Liver (tissue), 3 donors: ENCODE measurements at regions not wholly inside any gene's neighbourhood (a gene's known extent, or its start where the extent isn't known, plus 50 kb on each side); places are given as distances from the start of the nearest gene placed in this dataset.

Experiments
- CTCF ChIP-seq: fragments of 150-350 bp; IDR thresholded peaks from 2 replicates; pipeline ENCODE4 v1.5.1; 2017; ENCODE audit warnings: improper control_type of control experiment, low read depth, low read length; ENCODE audit not compliant: missing input control
- GABPA ChIP-seq, 2 donors: IDR thresholded peaks in 1 of 2; conservative IDR thresholded peaks in 1 of 2; 2 replicates each; pipeline ENCODE4 v1.6.1; 2016; ENCODE audit warnings: antibody characterized with exemption in 2 of 2, mild to moderate bottlenecking in 1 of 2, moderate library complexity in 1 of 2
- RXRA ChIP-seq, 2 donors: IDR thresholded peaks; 2 replicates each; pipeline ENCODE4 v1.6.1; 2017 to 2018; ENCODE audit warnings: antibody characterized with exemption in 2 of 2, mild to moderate bottlenecking in 1 of 2
- YY1 ChIP-seq: IDR thresholded peaks from 2 replicates; pipeline ENCODE4 v1.6.1; 2016; ENCODE audit warnings: antibody characterized with exemption, mild to moderate bottlenecking
- donor health status: healthy.
- donor health status: healthy.

- TF ChIP-seq CTCF (no peak), RXRA (IDR thresholded peaks at IDR 0.05) (no peak), YY1 (no peak), GABPA (IDR thresholded peaks at IDR 0.05 in 1 of 2, conservative IDR thresholded peaks at IDR 0.05 in 1 of 2) (no peak)
These were observed 55.5 kb upstream of the SERP2 start for GRCh38 chr13:44318161-44318560.
